ENCODE measurements at regions not wholly inside any gene's neighbourhood (a gene's known extent, or its start where the extent isn't known, plus 50 kb on each side); places are given as distances from the start of the nearest gene placed in this dataset.
"Not testable (repeated sequence)": the region's sequence is repeated elsewhere in the genome, so short reads cannot be mapped to it uniquely, and the experiment has no call there.

- DNase-seq: no peak
Observed at GRCh38 chr22:34608540-34609115, 457.3 kb upstream of the ISX start.

GRCh38 chr22:34609646-34610045, 456.3 kb upstream of the ISX start:
- DNase-seq: no peak

DNA sequence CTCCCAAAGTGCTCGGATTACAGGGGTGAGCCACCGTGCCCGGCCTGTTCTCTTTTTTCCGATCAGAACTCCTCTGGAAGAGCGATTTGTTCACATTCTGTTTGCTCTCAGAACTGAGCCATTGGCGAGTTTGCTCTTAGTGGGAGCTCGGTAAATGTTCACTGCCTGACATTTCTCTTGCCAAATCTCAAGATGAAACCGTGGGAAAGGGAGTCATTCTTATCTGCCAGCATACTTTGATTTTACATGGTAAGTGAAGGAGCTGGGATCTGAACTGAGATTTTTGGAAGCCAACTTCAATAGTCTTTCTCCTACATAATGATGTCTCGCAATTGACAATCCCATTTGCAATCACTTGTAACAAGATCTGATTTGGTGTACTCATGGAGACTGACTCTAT, 445.8 kb upstream of the ISX start:
- no peak for DNase-seq

DNA sequence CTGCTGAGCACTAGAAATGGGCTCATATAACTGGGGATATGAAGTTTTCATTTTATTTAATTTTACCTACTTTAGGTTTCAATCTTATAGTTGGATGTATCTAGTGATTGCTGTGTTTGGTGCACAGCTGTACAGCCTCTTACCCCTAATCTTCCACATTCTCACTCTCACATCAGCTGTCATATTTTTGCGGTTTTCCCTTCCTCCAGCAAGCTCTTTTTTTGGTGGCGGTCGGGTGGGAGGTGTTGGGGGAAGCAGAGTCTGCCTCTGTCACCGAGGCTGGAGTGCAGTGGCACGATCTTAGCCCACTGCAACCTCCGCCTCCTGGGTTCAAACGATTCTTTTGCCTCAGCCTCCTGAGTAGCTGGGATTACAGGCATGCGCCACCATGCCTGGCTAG, 445.1 kb upstream of the ISX start:
- DNase-seq: no peak

- no peak for DNase-seq
Observed at GRCh38 chr22:34622602-34623001, 443.4 kb upstream of the ISX start.

- no peak for DNase-seq
Observed at GRCh38 chr22:34623580-34623979, 442.4 kb upstream of the ISX start.

GRCh38 chr22:34625892-34626291, 440.1 kb upstream of the ISX start:
- not testable (repeated sequence) for DNase-seq

GRCh38 chr22:34638128-34638527, 427.8 kb upstream of the ISX start:
- DNase-seq: no peak

DNA sequence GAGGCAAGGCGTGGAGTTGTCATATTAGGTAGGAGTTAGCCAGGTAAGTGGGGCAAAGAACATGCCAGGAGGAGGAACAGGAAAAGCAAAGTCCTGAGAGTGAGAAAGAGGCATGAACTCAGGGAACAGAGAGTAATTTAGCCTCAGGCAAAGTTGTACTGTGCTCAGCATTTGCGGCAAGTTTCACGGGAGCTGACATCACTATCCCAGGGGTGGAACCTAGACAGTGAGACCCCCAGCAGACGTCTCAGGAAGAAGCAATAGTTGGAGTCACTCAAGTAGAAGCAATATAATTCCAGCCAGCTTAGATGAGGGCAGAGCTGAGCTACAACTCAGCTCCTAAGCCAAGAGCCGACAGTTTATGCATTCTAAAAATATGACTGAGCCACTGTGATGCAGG, 426.0 kb upstream of the ISX start:
- DNase-seq: no peak

GRCh38 chr22:34645375-34645774, 420.6 kb upstream of the ISX start:
- no peak for DNase-seq

- no peak for DNase-seq
Observed at GRCh38 chr22:34669001-34669400, 397.0 kb upstream of the ISX start.

GRCh38 chr22:34683031-34683430, 382.9 kb upstream of the ISX start:
- DNase-seq: not testable (repeated sequence)

DNA sequence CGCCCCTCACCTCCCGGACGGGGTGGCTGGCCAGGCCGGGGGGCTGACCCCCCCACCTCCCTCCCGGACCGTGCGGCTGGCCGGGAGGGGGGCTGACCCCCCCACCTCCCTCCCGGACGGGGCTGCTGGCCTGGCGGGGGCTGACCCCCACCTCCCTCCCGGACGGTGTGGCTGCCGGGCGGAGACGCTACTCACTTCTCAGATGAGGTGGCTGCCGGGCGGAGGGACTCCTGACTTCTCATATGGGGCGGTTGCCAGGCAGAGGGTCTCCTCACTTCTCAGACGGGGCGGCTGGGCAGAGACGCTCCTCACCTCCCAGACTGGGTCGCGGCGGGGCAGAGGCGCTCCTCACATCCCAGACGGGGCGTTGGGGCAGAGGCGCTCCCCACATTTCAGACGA, 381.7 kb upstream of the ISX start:
- not testable (repeated sequence) for DNase-seq

GRCh38 chr22:34687116-34687515, 378.8 kb upstream of the ISX start:
- DNase-seq: no peak

GRCh38 chr22:34688825-34689224, 377.1 kb upstream of the ISX start:
- DNase-seq: no peak

GRCh38 chr22:34696557-34696956, 369.4 kb upstream of the ISX start:
- DNase-seq: no peak

- DNase-seq: no peak
Observed at GRCh38 chr22:34702279-34702678, 363.7 kb upstream of the ISX start.

GRCh38 chr22:34709641-34710040, 356.3 kb upstream of the ISX start:
- DNase-seq: no peak

- DNase-seq: no peak
Observed at GRCh38 chr22:34722901-34723300, 343.1 kb upstream of the ISX start.

GRCh38 chr22:34736081-34736480, 329.9 kb upstream of the ISX start:
- no peak for DNase-seq

GRCh38 chr22:34738661-34739400, 327.1 kb upstream of the ISX start:
- DNase-seq: no peak

DNA sequence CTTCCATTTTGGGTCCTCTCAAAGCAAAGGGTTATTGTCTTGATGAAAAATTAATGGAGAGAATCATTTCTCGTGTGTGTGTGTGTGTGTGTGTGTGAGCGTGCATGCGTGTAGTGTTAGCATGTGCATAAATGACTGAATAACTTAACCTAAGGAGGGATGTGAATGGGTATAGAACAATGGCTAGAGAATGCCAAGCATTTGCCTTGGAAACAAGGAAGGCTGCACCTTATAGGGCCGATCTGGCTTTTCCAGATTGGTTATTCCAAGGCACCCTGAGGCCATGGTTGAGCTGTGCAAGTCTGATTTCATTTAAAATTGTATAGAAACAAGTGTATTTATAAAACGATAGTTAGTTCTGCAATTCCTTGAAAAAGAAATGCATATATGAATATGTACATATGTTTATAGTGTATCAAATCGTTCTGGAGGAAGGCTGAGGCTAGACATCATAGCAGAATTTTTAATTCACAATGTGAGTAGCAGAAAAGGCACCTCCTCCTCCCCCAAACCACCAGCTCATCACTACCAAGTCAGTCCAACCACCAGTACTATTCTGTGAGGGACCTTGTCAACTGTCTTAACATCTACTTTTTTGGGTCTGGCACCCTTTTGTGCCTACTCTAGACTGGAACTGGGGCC, 322.7 kb upstream of the ISX start:
- DNase-seq: no peak

- no peak for DNase-seq
Observed at GRCh38 chr22:34760276-34761008, 305.5 kb upstream of the ISX start.

GRCh38 chr22:34761111-34761510, 304.8 kb upstream of the ISX start:
- no peak for DNase-seq

Measured in NK-92 treated with Interleukin-12 subunit alpha and Interleukin-12 subunit beta, amount 100 ng/mL, for 24 hours (cell line).